ENCODE measurements at regions not wholly inside any gene's neighbourhood (a gene's known extent, or its start where the extent isn't known, plus 50 kb on each side); places are given as distances from the start of the nearest gene placed in this dataset.

- no peak for TF ChIP-seq EZH2phosphoT487 (IDR thresholded peaks at IDR 0.05)
- no peak for TF ChIP-seq CTCF (IDR thresholded peaks at IDR 0.05)
Measured at GRCh38 chr10:28874210-28874609, 196.9 kb downstream of the BAMBI start.

Measured in neural progenitor cell (in vitro differentiated cells).